Astrocyte (in vitro differentiated cells and primary cell): ENCODE measurements at regions not wholly inside any gene's neighbourhood (a gene's known extent, or its start where the extent isn't known, plus 50 kb on each side); places are given as distances from the start of the nearest gene placed in this dataset.

ENCODE experiments used
- EZH2 ChIP-seq: IDR thresholded peaks from 2 replicates; pipeline ENCODE4 v1.6.1; 2012; ENCODE audit warnings: mild to moderate bottlenecking, low read length, inconsistent platforms; ENCODE audit not compliant: insufficient read depth
- TF ChIP-seq, protein P1 (sequence below): IDR thresholded peaks from 2 replicates; pipeline ENCODE4 v1.5.1; 2011; ENCODE audit warnings: low read depth, mild to moderate bottlenecking, inconsistent platforms, low read length, moderate library complexity; ENCODE audit not compliant: insufficient read depth

DNA sequence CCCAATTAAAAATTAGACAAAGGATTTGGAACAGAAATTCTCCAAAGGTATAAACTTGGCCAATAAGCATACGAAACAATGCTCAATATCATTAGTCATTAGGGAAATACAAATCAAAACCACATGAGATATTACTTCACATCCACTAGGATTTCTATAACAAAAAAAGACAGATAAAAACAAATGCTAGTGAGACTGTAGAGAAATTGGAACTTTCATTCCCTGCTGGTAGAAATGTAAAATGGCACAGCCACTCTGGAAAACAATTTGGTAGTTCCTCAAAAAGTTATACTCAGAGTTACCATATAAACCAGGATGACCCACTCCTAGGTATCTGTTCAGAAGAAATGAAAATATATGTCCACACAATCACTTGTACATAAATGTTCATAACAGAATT lies 71.6 kb downstream of the RPL27A start:
- TF ChIP-seq, protein P1, sequence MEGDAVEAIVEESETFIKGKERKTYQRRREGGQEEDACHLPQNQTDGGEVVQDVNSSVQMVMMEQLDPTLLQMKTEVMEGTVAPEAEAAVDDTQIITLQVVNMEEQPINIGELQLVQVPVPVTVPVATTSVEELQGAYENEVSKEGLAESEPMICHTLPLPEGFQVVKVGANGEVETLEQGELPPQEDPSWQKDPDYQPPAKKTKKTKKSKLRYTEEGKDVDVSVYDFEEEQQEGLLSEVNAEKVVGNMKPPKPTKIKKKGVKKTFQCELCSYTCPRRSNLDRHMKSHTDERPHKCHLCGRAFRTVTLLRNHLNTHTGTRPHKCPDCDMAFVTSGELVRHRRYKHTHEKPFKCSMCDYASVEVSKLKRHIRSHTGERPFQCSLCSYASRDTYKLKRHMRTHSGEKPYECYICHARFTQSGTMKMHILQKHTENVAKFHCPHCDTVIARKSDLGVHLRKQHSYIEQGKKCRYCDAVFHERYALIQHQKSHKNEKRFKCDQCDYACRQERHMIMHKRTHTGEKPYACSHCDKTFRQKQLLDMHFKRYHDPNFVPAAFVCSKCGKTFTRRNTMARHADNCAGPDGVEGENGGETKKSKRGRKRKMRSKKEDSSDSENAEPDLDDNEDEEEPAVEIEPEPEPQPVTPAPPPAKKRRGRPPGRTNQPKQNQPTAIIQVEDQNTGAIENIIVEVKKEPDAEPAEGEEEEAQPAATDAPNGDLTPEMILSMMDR: peak; percentile 14
- TF ChIP-seq EZH2: no peak
